ENCODE measurements at regions not wholly inside any gene's neighbourhood (a gene's known extent, or its start where the extent isn't known, plus 50 kb on each side); places are given as distances from the start of the nearest gene placed in this dataset.

GRCh38 chr5:35417040-35417439 is 186.8 kb upstream of the PRLR start:
- DNase-seq: no peak

GRCh38 chr5:35416217-35416988 is 186.1 kb upstream of the PRLR start:
- DNase-seq: no peak

- DNase-seq: no peak
Measured at GRCh38 chr5:35415309-35415708, 185.0 kb upstream of the PRLR start.

- no peak for DNase-seq
Measured at GRCh38 chr5:35409361-35409760, 179.1 kb upstream of the PRLR start.

GRCh38 chr5:35408146-35408545 is 177.9 kb upstream of the PRLR start:
- no peak for DNase-seq

GRCh38 chr5:35407697-35408096 is 177.4 kb upstream of the PRLR start:
- DNase-seq: no peak

GRCh38 chr5:35405938-35406337 is 175.7 kb upstream of the PRLR start:
- no peak for DNase-seq

- no peak for DNase-seq
Measured at GRCh38 chr5:35404701-35405100, 174.4 kb upstream of the PRLR start.

GRCh38 chr5:35393901-35394300 is 163.6 kb upstream of the PRLR start:
- no peak for DNase-seq

GRCh38 chr5:35384658-35385057 is 154.4 kb upstream of the PRLR start:
- no peak for DNase-seq

- DNase-seq: no peak
Measured at GRCh38 chr5:35383041-35383440, 152.8 kb upstream of the PRLR start.

- DNase-seq: no peak
Measured at GRCh38 chr5:35377653-35378052, 147.4 kb upstream of the PRLR start.

GRCh38 chr5:35374584-35374983 is 144.3 kb upstream of the PRLR start:
- no peak for DNase-seq

- no peak for DNase-seq
Measured at GRCh38 chr5:35373249-35373648, 143.0 kb upstream of the PRLR start.

GRCh38 chr5:35372482-35372881 is 142.2 kb upstream of the PRLR start:
- no peak for DNase-seq

GRCh38 chr5:35371951-35372426 is 141.7 kb upstream of the PRLR start:
- no peak for DNase-seq

GRCh38 chr5:35370871-35371270 is 140.6 kb upstream of the PRLR start:
- no peak for DNase-seq

GRCh38 chr5:35369965-35370790 is 139.9 kb upstream of the PRLR start:
- DNase-seq: no peak

GRCh38 chr5:35367526-35367925 is 137.2 kb upstream of the PRLR start:
- DNase-seq: no peak

- no peak for DNase-seq
Measured at GRCh38 chr5:35365758-35366157, 135.5 kb upstream of the PRLR start.

- DNase-seq: no peak
Measured at GRCh38 chr5:35364350-35364749, 134.1 kb upstream of the PRLR start.

GRCh38 chr5:35363387-35363965 is 133.2 kb upstream of the PRLR start:
- DNase-seq: no peak

- no peak for DNase-seq
Measured at GRCh38 chr5:35362772-35363171, 132.5 kb upstream of the PRLR start.

GRCh38 chr5:35360671-35361070 is 130.4 kb upstream of the PRLR start:
- no peak for DNase-seq

Data from activated naive CD4-positive, alpha-beta T cell treated with Interleukin-2 at 50 U/mL for 16 hours (primary cell).